OCI-LY3 (cell line): ENCODE measurements at regions not wholly inside any gene's neighbourhood (a gene's known extent, or its start where the extent isn't known, plus 50 kb on each side); places are given as distances from the start of the nearest gene placed in this dataset.

Source experiments
- CTCF ChIP-seq: fragments of 200-600, 300-600 bp; sonication (generic); IDR thresholded peaks from 2 replicates; pipeline ENCODE4 v1.5.1; 2014; ENCODE audit warnings: antibody characterized with exemption, low read length, low read depth
- EZH2phosphoT487 ChIP-seq: fragments of 200-600 bp; shearing (Covaris generic); IDR thresholded peaks from 2 replicates; pipeline ENCODE4 v1.6.1; 2018; ENCODE audit warnings: antibody characterized with exemption, mixed run types, low read depth

- TF ChIP-seq CTCF (no peak), EZH2phosphoT487 (no peak)
These were observed 61.1 kb upstream of the ZBTB20 start for GRCh38 chr3:115208066-115208750.
